GM12865 (cell line): ENCODE measurements at regions not wholly inside any gene's neighbourhood (a gene's known extent, or its start where the extent isn't known, plus 50 kb on each side); places are given as distances from the start of the nearest gene placed in this dataset.

Source experiments
- DNase-seq: peaks from one replicate; pipeline ENCODE4 v3.0.0; 2010; ENCODE audit warnings: low read depth
- H3K4me3 ChIP-seq: 2 replicates; pipeline ENCODE4 v1.5.1; 2011; ENCODE audit warnings: mild to moderate bottlenecking, low read depth, low read length, control low read depth
- TF ChIP-seq, protein P1 (sequence below): IDR thresholded peaks from 2 replicates; pipeline ENCODE4 v1.5.1; 2011; ENCODE audit warnings: low read length, control low read depth, low read depth, inconsistent platforms; ENCODE audit not compliant: insufficient read depth; ENCODE audit errors: missing control alignments

DNA sequence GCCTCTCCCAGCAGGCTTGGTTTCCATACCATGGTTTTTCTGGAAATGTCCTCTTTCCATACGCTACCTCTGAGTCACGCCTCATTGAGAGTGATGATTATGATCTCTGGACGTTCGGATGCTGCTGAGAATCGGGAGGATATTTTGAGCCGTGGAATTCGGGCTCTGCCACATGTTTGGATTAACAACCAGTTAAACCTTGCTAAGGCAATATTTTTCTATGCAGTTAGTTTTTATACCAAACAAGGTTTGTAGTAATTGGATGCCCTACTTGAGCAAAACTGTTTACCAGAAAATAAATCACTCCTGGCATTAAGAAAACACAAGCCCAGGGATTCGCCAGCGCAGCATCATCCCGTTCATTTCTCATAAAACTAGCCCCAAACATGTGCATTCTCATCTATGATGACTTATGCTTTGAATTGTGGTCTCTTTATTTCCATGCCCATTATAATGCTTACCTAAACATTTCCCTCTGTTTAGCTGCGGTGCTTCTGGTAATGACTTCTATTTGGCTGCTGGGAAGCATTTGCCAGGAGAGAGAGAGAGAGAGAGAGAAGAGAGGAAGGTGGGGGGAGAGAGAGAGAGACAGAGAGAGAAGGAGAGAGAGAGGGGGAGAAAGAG is 198.9 kb downstream of the CLIC5 start:
- TF ChIP-seq, protein P1, sequence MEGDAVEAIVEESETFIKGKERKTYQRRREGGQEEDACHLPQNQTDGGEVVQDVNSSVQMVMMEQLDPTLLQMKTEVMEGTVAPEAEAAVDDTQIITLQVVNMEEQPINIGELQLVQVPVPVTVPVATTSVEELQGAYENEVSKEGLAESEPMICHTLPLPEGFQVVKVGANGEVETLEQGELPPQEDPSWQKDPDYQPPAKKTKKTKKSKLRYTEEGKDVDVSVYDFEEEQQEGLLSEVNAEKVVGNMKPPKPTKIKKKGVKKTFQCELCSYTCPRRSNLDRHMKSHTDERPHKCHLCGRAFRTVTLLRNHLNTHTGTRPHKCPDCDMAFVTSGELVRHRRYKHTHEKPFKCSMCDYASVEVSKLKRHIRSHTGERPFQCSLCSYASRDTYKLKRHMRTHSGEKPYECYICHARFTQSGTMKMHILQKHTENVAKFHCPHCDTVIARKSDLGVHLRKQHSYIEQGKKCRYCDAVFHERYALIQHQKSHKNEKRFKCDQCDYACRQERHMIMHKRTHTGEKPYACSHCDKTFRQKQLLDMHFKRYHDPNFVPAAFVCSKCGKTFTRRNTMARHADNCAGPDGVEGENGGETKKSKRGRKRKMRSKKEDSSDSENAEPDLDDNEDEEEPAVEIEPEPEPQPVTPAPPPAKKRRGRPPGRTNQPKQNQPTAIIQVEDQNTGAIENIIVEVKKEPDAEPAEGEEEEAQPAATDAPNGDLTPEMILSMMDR, result no peak
- H3K4me3 ChIP-seq, result no peak overlapping the region
- no peak for DNase-seq

- TF ChIP-seq, protein P1, result no peak
- no peak overlapping the region for H3K4me3 ChIP-seq
- no peak for DNase-seq
These were observed 200.1 kb downstream of the CLIC5 start for GRCh38 chr6:45815466-45816125.

- TF ChIP-seq, protein P1, result no peak
- no peak for DNase-seq
- no peak overlapping the region for H3K4me3 ChIP-seq
These were observed 200.9 kb downstream of the CLIC5 start for GRCh38 chr6:45814772-45815171.

DNA sequence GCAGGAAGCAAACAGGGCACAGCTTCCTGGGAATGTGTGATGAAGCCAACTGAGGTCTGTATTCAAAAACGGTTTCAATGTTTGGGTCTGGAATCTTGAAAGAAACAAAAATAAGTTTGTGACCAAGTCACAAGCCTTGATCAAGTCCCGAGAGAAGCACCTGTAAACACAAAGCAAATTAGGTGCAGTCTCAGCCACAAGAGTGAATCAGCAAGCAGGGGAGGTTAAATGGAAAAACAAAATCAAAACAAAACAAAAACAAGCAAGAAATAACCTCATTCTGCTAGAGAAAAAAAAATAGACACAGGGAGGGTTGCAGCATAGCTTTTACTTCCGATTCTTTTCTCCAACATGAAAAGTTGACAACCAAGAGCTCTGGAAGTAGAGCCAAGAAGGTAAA is 201.7 kb downstream of the CLIC5 start:
- DNase-seq, result peak; percentile 44
- no peak overlapping the region for H3K4me3 ChIP-seq
- TF ChIP-seq, protein P1, result no peak

DNA sequence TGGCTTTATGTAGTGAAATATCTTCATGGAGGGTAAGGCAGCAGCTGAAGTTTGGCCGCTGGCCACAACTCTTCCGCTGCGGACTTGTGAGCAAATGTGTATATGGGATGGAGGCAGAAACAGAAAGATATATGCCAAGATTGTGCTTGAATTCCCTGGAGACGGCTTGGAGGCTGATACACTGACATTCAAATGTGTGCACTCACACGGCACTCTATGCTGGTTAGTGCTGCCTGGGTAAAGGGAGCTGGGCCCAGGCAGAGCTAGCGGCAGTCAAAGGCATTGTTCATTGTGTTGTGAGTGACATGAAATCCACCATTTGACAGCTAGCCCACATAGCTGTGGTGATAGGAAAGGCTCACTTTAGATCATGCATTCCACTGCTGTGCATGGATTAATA is 202.7 kb downstream of the CLIC5 start:
- H3K4me3 ChIP-seq, result no peak overlapping the region
- TF ChIP-seq, protein P1, result no peak
- DNase-seq, result no peak

- DNase-seq, result peak; percentile 44
- TF ChIP-seq, protein P1, result no peak
- H3K4me3 ChIP-seq, result no peak overlapping the region
These were observed 206.7 kb downstream of the CLIC5 start for GRCh38 chr6:45808917-45809316.
